ENCODE measurements at regions not wholly inside any gene's neighbourhood (a gene's known extent, or its start where the extent isn't known, plus 50 kb on each side); places are given as distances from the start of the nearest gene placed in this dataset.

DNA sequence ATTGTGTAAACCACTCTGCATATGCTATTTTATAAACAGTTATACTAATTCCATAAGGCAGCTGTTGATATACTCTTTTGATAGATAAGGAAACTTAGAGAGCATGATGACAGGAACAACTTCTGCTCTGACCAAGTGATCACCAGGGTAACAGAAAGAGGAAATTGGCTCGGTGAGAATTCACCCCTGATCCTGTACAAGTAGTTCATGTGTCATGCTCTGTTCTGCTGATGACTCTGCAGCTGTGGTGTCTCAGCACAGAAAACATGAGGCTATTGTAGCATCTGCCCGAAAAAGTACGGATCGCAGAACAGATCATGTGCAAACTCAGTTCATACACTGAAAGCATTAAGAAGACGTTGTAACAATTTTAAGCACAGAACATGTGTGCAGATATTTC is 345.0 kb downstream of the LRIG3 start:
- no peak overlapping the region for H2AK9ac ChIP-seq (replicated peaks; ENCODE audit: low read depth, low read length, poor library complexity)
- 0% methylated on average over 2 of the region's 5 CpGs; no CpG with 5 or more reads in 1 of the 2 experiments for WGBS, 2 experiments (ENCODE audit: extremely low coverage in 2 of 2, insufficient read length in 1 of 2)
- H4K20me1 ChIP-seq (ENCODE audit: insufficient read depth, low read length), result no peaks in the 10 kb centered on the region
- 0 out of 3 replicates have a peak overlapping the region, but pooled peaks have one; percentile 2 for H2BK15ac ChIP-seq (ENCODE audit: low read depth, low read length)
- peak overlapping the region; percentile 55; the same call in 1 of the 2 replicates for H3K4me2 ChIP-seq (ENCODE audit: low read depth, low read length)
- ChIA-PET POLR2A (ENCODE audit: unreplicated experiment) (no interaction called here), CTCF (no interaction called here)
- DNase-seq, result peak; percentile 94
- H2BK120ac ChIP-seq (ENCODE audit: low read depth, low read length), result peak overlapping the region; percentile 50
- no peak overlapping the region for H3K23ac ChIP-seq (ENCODE audit: low read depth, low read length)
- H2BK5ac ChIP-seq (ENCODE audit: low read depth, low read length, poor library complexity, severe bottlenecking), result peak overlapping the region; percentile 25
- intact Hi-C loops (cut with micrococcal nuclease) (no loop called here), dilution Hi-C loops (cut with HindIII; ENCODE audit: low sequenced_read_pairs, unreplicated experiment) (no loop called here), in situ Hi-C loops (cut with MboI; ENCODE audit: low sequenced_read_pairs) (no loop called here)
- peak; percentile 95 for ATAC-seq (ENCODE audit: low read depth)
- 0 out of 2 replicates have a peak overlapping the region, but pooled peaks have one; percentile 2 for H3K14ac ChIP-seq (replicated peaks; ENCODE audit: low read depth, low read length)
- no peak overlapping the region for H2AFZ ChIP-seq (replicated peaks; ENCODE audit: low read length, poor library complexity)
- no peaks in the 10 kb centered on the region for H3K9me3 ChIP-seq (ENCODE audit: control insufficient read depth, insufficient read depth, low read length)
- no peaks in the 10 kb centered on the region for H3K79me1 ChIP-seq (ENCODE audit: low read depth in 1 of 2, low read length in 2 of 2)
- no peak overlapping the region for H4K91ac ChIP-seq (ENCODE audit: insufficient read depth, low read depth, low read length)
- H3K4ac ChIP-seq (ENCODE audit: low read depth, low read length), result peak overlapping the region; percentile 8; the same call in 1 of the 2 replicates
- no peak overlapping the region for H3K56ac ChIP-seq (ENCODE audit: extremely low read depth, insufficient read depth, low read length)
- H3K4me1 ChIP-seq (ENCODE audit: control insufficient read depth, insufficient read depth, low read length), result peaks cover 3% of the 10 kb centered on the region
- H3K36me3 ChIP-seq (ENCODE audit: control insufficient read depth, insufficient read depth, low read length), result no peaks in the 10 kb centered on the region
- no TSS peak for BruUV-seq (replicated peaks)
- H3K27me3 ChIP-seq (ENCODE audit: control insufficient read depth, insufficient read depth, low read length), result no peaks in the 10 kb centered on the region
- TF ChIP-seq BHLHE40 (IDR thresholded peaks at IDR 0.05; ENCODE audit: low read depth, low read length) (0 out of 2 replicates have a peak, but pooled peaks have one; percentile 26), MAZ (IDR thresholded peaks at IDR 0.05; ENCODE audit: borderline replicate concordance, low read depth, low read length) (no peak), MAFK (IDR thresholded peaks at IDR 0.05; ENCODE audit: low read depth, low read length) (peak; percentile 24; the same call in 1 of the 2 replicates), NFE2L2 (IDR thresholded peaks at IDR 0.05; ENCODE audit: low read depth, low read length) (peak; percentile 39; the same call in 1 of the 2 replicates)
- peak overlapping the region in 1 of 2 experiments; percentile 20; a peak in 2 of 4 replicates for H4K8ac ChIP-seq (ENCODE audit: low read depth in 2 of 2, low read length in 2 of 2)
- no peak overlapping the region for H2AK5ac ChIP-seq (ENCODE audit: low read depth, low read length)
- no peak overlapping the region for H3K4me3 ChIP-seq (ENCODE audit: insufficient read depth, low read depth, low read length)
- H3K18ac ChIP-seq (ENCODE audit: low read depth, low read length), result no peak overlapping the region
- 0 out of 2 replicates have a peak, but pooled peaks cover 5% of the 10 kb centered on the region for H3K9me1 ChIP-seq (ENCODE audit: insufficient read depth, low read length)
- no peak overlapping the region; the same call in 1 of the 2 replicates for H3K9ac ChIP-seq (ENCODE audit: low read depth, low read length)
- H2BK20ac ChIP-seq (ENCODE audit: low read depth, low read length), result no peak overlapping the region; the same call in 1 of the 2 replicates
- H4K5ac ChIP-seq (ENCODE audit: low read depth, low read length), result no peak overlapping the region
- peak overlapping the region; percentile 0; the same call in 1 of the 2 replicates for H3K27ac ChIP-seq (ENCODE audit: insufficient read depth, low read length)
